ENCODE measurements at regions not wholly inside any gene's neighbourhood (a gene's known extent, or its start where the extent isn't known, plus 50 kb on each side); places are given as distances from the start of the nearest gene placed in this dataset.

- TF ChIP-seq MYC (IDR thresholded peaks at IDR 0.05; ENCODE audit: low read depth, low read length): no peak
- TF ChIP-seq POLR2A (IDR thresholded peaks at IDR 0.05; ENCODE audit: extremely low read depth, insufficient read length): no peak
- no peak for TF ChIP-seq CTCF (IDR thresholded peaks at IDR 0.05; ENCODE audit: low read depth, low read length)
- TF ChIP-seq, protein P1, sequence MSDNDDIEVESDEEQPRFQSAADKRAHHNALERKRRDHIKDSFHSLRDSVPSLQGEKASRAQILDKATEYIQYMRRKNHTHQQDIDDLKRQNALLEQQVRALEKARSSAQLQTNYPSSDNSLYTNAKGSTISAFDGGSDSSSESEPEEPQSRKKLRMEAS (IDR thresholded peaks at IDR 0.05; ENCODE audit: low read depth, low read length): no peak
- H3K4me3 ChIP-seq (ENCODE audit: low read depth, low read length): no peak overlapping the region
- no peak for DNase-seq (ENCODE audit: low read depth)
Measured at GRCh38 chr14:48401321-48401720, 725.9 kb upstream of the MDGA2 start.

DNA sequence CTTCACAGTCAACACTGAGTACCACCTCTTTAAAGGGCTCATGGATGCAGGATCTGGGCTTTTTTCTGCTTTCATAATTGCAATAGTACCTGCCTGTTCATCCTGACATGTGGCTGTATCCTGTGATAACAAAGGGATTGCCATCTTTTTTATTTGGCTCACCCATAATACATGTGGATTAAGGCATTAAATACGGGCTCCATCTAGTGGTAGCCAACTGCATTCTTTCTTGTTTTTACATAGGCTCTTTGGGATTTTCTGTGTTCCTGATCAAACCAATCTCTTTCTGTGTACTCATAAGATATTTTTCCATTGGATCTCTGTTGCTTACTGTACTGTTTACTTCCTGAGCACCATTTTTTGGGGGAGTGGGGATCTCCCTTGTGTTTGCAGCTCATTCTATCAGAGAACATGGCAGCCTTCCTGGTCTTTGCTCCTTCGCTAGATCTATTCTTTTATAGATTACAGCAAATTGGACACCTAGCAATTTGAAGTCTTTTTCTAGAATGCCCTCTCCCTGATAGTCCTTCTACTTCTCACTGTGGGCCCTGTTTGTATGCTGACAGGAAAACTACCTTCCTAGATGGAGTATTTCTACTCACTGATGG, 723.4 kb upstream of the MDGA2 start:
- no peak for TF ChIP-seq MYC (IDR thresholded peaks at IDR 0.05; ENCODE audit: low read depth, low read length)
- TF ChIP-seq POLR2A (IDR thresholded peaks at IDR 0.05; ENCODE audit: extremely low read depth, insufficient read length): no peak
- TF ChIP-seq, protein P1 (IDR thresholded peaks at IDR 0.05; ENCODE audit: low read depth, low read length): no peak
- TF ChIP-seq CTCF (IDR thresholded peaks at IDR 0.05; ENCODE audit: low read depth, low read length): peak; percentile 57
- H3K4me3 ChIP-seq (ENCODE audit: low read depth, low read length): no peak overlapping the region
- peak; percentile 57 for DNase-seq (ENCODE audit: low read depth)

DNA sequence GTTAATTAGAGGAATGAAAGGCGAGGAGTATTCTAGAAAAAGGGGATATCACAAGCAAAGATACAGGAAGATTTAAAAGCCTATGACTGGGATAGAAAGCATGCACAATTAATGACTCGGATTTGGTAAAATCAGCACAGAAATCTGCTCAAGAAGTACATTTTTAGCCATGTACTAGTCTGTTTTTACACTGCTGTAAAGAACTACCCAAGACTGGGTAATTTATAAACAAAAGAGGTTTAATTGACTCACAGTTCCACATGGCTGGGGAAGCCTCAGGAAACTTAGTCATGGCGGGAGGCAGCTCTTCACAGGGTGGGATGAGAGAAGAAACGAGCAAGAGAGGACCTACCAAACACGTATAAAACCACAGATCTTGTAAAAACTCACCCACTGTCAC, 716.3 kb upstream of the MDGA2 start:
- H3K4me3 ChIP-seq (ENCODE audit: low read depth, low read length): no peak overlapping the region
- no peak for DNase-seq (ENCODE audit: low read depth)
- TF ChIP-seq CTCF (IDR thresholded peaks at IDR 0.05; ENCODE audit: low read depth, low read length): no peak

GRCh38 chr14:48390346-48390745, 714.9 kb upstream of the MDGA2 start:
- DNase-seq (ENCODE audit: low read depth): no peak
- no peak for TF ChIP-seq MYC (IDR thresholded peaks at IDR 0.05; ENCODE audit: low read depth, low read length)
- TF ChIP-seq, protein P1 (IDR thresholded peaks at IDR 0.05; ENCODE audit: low read depth, low read length): no peak
- TF ChIP-seq POLR2A (IDR thresholded peaks at IDR 0.05; ENCODE audit: extremely low read depth, insufficient read length): no peak
- no peak for TF ChIP-seq CTCF (IDR thresholded peaks at IDR 0.05; ENCODE audit: low read depth, low read length)
- no peak overlapping the region for H3K4me3 ChIP-seq (ENCODE audit: low read depth, low read length)

GRCh38 chr14:48384821-48385220, 709.4 kb upstream of the MDGA2 start:
- no peak overlapping the region for H3K4me3 ChIP-seq (ENCODE audit: low read depth, low read length)
- no peak for DNase-seq (ENCODE audit: low read depth)
- TF ChIP-seq, protein P1 (IDR thresholded peaks at IDR 0.05; ENCODE audit: low read depth, low read length): no peak
- TF ChIP-seq CTCF (IDR thresholded peaks at IDR 0.05; ENCODE audit: low read depth, low read length) (no peak), MYC (IDR thresholded peaks at IDR 0.05; ENCODE audit: low read depth, low read length) (no peak), POLR2A (IDR thresholded peaks at IDR 0.05; ENCODE audit: extremely low read depth, insufficient read length) (no peak)

DNA sequence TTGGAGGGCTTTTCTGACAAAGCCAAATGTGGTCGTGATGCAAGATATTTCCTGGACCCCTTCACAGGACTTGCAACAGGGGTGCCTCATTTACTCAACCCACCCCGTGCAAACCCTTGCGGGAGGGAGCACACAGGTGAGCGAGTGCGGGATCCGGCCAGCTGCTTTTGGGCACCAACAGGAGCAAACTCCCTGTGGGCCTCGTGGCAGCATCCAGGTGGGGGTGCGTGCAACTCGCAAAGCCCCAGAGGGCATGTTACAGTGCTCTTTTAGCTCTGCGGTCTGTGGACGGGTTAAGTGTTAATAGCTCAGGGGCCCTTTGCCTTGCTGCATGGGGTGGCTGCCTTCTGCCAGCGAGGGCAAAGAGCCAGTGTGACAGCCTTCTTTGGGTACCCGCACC, 707.6 kb upstream of the MDGA2 start:
- H3K4me3 ChIP-seq (ENCODE audit: low read depth, low read length): no peak overlapping the region
- no peak for DNase-seq (ENCODE audit: low read depth)
- TF ChIP-seq MYC (IDR thresholded peaks at IDR 0.05; ENCODE audit: low read depth, low read length) (no peak), CTCF (IDR thresholded peaks at IDR 0.05; ENCODE audit: low read depth, low read length) (no peak)
